Glutamatergic neuron (in vitro differentiated cells): ENCODE measurements at regions not wholly inside any gene's neighbourhood (a gene's known extent, or its start where the extent isn't known, plus 50 kb on each side); places are given as distances from the start of the nearest gene placed in this dataset.

Experiments
- DNase-seq: peaks from one replicate; pipeline ENCODE4 v3.0.0; 2022
- H3K27ac Mint-ChIP-seq: one replicate; pipeline ENCODE4 v1.8.0; 2020; ENCODE audit warnings: mild to moderate bottlenecking, mixed read lengths, inconsistent platforms; ENCODE audit not compliant: unreplicated experiment
- H3K27me3 Mint-ChIP-seq: one replicate; pipeline ENCODE4 v1.8.0; 2020; ENCODE audit warnings: mild to moderate bottlenecking, moderate library complexity, mixed read lengths, inconsistent platforms; ENCODE audit not compliant: unreplicated experiment
- H3K36me3 Mint-ChIP-seq: one replicate; pipeline ENCODE4 v1.8.0; 2020; ENCODE audit warnings: mild to moderate bottlenecking, mixed read lengths, inconsistent platforms; ENCODE audit not compliant: unreplicated experiment
- H3K4me1 Mint-ChIP-seq: one replicate; pipeline ENCODE4 v1.8.0; 2020; ENCODE audit warnings: mild to moderate bottlenecking, low read depth, mixed read lengths, inconsistent platforms; ENCODE audit not compliant: unreplicated experiment
- H3K4me3 Mint-ChIP-seq: one replicate; pipeline ENCODE4 v1.8.0; 2020; ENCODE audit warnings: mild to moderate bottlenecking, mixed read lengths, inconsistent platforms; ENCODE audit not compliant: unreplicated experiment
- H3K9me3 Mint-ChIP-seq: one replicate; pipeline ENCODE4 v1.8.0; 2020; ENCODE audit warnings: mild to moderate bottlenecking, moderate library complexity, mixed read lengths, inconsistent platforms; ENCODE audit not compliant: unreplicated experiment
- TF ChIP-seq, protein P1 (sequence below): fragments of 200-600 bp; sonication (generic); IDR thresholded peaks from one replicate; pipeline ENCODE4 v1.5.0; 2021; ENCODE audit not compliant: partially characterized antibody, unreplicated experiment

DNA sequence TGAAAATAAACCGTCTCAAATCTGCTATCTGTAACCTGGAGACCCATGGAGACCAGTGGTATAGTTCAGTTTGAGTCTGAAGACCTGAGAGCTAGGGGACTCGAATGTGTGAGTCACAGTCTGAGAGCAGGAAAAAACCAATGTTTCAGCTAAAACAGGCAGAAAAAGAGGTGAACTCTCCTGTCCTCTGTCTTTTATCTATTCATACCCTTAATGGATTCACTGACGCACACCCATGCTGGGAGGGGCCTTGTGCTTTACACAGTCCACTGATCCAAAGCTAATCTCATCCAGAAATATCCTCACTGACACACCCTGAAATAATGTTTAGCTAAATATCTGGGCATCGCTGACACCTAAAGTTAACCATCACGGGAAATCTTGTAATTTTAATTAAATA, 297.9 kb downstream of the GPM6A start:
- H3K27me3 Mint-ChIP-seq, result peaks cover 3% of the 10 kb centered on the region
- H3K4me1 Mint-ChIP-seq, result peaks cover 14% of the 10 kb centered on the region
- H3K27ac Mint-ChIP-seq, result peak overlapping the region; percentile 84
- peaks cover 4% of the 10 kb centered on the region for H3K9me3 Mint-ChIP-seq
- no peak for DNase-seq
- H3K4me3 Mint-ChIP-seq, result no peak overlapping the region
- no peaks in the 10 kb centered on the region for H3K36me3 Mint-ChIP-seq
- TF ChIP-seq, protein P1, sequence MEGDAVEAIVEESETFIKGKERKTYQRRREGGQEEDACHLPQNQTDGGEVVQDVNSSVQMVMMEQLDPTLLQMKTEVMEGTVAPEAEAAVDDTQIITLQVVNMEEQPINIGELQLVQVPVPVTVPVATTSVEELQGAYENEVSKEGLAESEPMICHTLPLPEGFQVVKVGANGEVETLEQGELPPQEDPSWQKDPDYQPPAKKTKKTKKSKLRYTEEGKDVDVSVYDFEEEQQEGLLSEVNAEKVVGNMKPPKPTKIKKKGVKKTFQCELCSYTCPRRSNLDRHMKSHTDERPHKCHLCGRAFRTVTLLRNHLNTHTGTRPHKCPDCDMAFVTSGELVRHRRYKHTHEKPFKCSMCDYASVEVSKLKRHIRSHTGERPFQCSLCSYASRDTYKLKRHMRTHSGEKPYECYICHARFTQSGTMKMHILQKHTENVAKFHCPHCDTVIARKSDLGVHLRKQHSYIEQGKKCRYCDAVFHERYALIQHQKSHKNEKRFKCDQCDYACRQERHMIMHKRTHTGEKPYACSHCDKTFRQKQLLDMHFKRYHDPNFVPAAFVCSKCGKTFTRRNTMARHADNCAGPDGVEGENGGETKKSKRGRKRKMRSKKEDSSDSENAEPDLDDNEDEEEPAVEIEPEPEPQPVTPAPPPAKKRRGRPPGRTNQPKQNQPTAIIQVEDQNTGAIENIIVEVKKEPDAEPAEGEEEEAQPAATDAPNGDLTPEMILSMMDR, result no peak

DNA sequence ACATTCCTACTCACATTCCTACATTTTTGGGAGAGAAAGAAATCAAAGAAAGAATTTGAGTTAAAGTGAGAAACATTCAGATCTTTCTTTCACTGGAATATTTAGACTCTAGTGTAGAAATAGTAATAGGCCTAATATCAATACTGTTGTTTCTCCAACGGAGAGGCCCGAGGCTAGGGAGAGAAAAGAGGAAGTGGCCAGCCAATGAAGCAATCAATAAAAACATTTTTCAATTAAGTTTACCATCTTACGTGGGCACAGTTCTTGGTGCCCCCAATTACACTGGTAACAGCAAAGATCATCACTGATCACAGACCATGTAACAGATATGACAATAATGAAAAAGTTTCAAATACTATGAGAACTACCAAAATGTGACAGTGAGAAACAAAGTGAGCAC, 281.4 kb downstream of the GPM6A start:
- TF ChIP-seq, protein P1, result no peak
- no peaks in the 10 kb centered on the region for H3K4me1 Mint-ChIP-seq
- H3K4me3 Mint-ChIP-seq, result no peak overlapping the region
- DNase-seq, result no peak
- H3K36me3 Mint-ChIP-seq, result no peaks in the 10 kb centered on the region
- H3K27ac Mint-ChIP-seq, result no peak overlapping the region
- no peaks in the 10 kb centered on the region for H3K27me3 Mint-ChIP-seq
- peaks cover 2% of the 10 kb centered on the region for H3K9me3 Mint-ChIP-seq

DNA sequence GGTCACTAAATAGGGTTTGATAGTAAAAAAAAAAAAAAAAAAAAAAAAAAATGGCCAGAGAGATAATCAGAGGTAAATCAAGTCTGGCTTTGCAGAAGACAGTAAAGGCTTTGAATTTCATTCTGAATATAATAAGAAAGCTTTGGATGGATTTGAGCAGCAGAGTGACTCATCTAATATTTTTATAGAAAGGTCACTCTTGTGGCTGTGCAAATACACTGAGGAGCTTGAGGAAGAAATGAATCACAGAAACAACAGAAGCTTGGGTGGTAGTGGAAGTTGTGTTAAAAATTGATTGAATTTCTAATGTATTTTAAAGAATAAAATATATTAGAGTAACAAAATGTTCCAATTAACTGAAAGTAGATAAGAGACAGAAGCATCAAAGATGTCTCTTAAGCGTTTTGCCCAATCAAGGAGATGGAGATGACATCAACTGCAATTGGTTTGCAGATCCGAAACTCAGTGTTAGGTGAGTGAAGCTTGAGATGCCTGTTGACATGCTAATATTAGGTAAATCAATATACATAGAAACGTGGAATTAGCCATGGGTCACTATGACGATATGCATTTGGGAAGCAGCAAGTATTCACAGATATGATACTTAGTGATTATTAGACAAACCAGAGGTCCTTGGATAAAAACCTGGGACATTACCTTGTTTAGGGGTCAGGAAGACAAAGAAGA, 280.5 kb downstream of the GPM6A start:
- Mint-ChIP-seq H3K27ac (no peak overlapping the region), H3K4me1 (no peaks in the 10 kb centered on the region)

DNA sequence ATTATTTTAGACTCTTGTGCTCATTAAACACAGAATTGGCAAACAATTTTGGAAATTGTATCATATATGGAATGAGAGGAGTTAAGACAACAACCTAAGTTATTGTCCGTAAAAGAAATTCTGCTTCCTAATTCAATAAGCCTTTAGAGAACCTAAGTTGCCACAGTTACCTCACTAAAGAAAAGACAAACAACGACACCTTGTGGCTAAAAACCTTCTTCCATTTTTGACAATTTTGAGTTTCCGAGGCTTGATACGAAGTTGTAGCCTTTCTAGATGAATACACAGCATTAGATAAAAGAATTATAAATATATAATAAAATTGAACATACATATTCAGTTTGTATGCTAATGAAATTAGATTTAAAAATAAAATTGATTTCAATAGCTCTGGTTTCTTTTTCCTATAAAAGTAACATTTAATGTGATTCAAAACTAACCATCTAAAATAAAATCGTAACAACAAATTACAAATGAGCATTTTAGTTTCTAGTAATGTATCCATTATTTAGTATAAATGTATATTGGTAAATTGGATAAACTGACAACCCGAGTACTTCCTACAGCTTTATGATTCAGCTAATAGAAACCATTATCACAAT, 275.1 kb downstream of the GPM6A start:
- Mint-ChIP-seq H3K4me1 (no peaks in the 10 kb centered on the region), H3K27me3 (no peaks in the 10 kb centered on the region), H3K9me3 (no peaks in the 10 kb centered on the region), H3K36me3 (no peaks in the 10 kb centered on the region), H3K27ac (no peak overlapping the region), H3K4me3 (no peak overlapping the region)
- DNase-seq, result no peak
- TF ChIP-seq, protein P1, result peak; percentile 65

More for the DNA sequence above, 280.5 kb downstream of the GPM6A start:
- TF ChIP-seq, protein P1, result no peak
- H3K36me3 Mint-ChIP-seq, result no peaks in the 10 kb centered on the region
- peaks cover 2% of the 10 kb centered on the region for H3K9me3 Mint-ChIP-seq
- no peak for DNase-seq
- no peak overlapping the region for H3K4me3 Mint-ChIP-seq
- no peaks in the 10 kb centered on the region for H3K27me3 Mint-ChIP-seq

DNA sequence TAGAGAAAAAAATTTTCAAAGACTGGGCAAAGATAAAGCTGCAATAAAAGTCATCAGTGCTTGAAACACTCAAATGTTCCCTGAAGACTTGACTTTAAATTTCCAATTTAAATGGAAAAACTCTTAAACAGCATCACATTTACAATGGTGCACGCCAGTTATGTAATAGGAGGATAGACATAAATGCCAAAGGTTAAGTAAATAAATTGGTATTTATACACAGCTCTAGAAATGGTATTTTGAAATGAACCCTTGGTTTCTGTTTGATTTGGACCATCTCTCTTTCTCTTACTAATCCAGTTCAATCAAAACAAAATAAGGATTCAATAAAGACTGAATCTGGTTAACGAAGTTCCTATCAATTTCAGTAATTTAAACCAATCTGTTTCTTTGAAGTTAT, 272.6 kb downstream of the GPM6A start:
- no peaks in the 10 kb centered on the region for H3K4me1 Mint-ChIP-seq
- no peaks in the 10 kb centered on the region for H3K9me3 Mint-ChIP-seq
- H3K4me3 Mint-ChIP-seq, result no peak overlapping the region
- TF ChIP-seq, protein P1, result no peak
- no peaks in the 10 kb centered on the region for H3K27me3 Mint-ChIP-seq
- no peaks in the 10 kb centered on the region for H3K36me3 Mint-ChIP-seq
- no peak for DNase-seq
- no peak overlapping the region for H3K27ac Mint-ChIP-seq
